ENCODE measurements at regions not wholly inside any gene's neighbourhood (a gene's known extent, or its start where the extent isn't known, plus 50 kb on each side); places are given as distances from the start of the nearest gene placed in this dataset.
"Not testable (repeated sequence)": the region's sequence is repeated elsewhere in the genome, so short reads cannot be mapped to it uniquely, and the experiment has no call there.

- H3K27me3 Mint-ChIP-seq = no peaks in the 10 kb centered on the region
- H3K4me3 Mint-ChIP-seq = no peak overlapping the region
- no peaks in the 10 kb centered on the region for H3K36me3 Mint-ChIP-seq
- H3K4me1 Mint-ChIP-seq (ENCODE audit: low read depth) = no peaks in the 10 kb centered on the region
- H3K27ac Mint-ChIP-seq = no peak overlapping the region
- H3K9me3 Mint-ChIP-seq (ENCODE audit: low read depth) = no peaks in the 10 kb centered on the region
Observed at GRCh38 chr6:141415896-141416295, 716.8 kb upstream of the GJE1 start.

GRCh38 chr6:141413196-141413595 is 719.5 kb upstream of the GJE1 start:
- H3K36me3 Mint-ChIP-seq = peaks cover 3% of the 10 kb centered on the region
- no peak overlapping the region for H3K4me3 Mint-ChIP-seq
- H3K27ac Mint-ChIP-seq = no peak overlapping the region
- H3K4me1 Mint-ChIP-seq (ENCODE audit: low read depth) = no peaks in the 10 kb centered on the region
- peaks cover 17% of the 10 kb centered on the region for H3K9me3 Mint-ChIP-seq (ENCODE audit: low read depth)
- H3K27me3 Mint-ChIP-seq = no peaks in the 10 kb centered on the region

DNA sequence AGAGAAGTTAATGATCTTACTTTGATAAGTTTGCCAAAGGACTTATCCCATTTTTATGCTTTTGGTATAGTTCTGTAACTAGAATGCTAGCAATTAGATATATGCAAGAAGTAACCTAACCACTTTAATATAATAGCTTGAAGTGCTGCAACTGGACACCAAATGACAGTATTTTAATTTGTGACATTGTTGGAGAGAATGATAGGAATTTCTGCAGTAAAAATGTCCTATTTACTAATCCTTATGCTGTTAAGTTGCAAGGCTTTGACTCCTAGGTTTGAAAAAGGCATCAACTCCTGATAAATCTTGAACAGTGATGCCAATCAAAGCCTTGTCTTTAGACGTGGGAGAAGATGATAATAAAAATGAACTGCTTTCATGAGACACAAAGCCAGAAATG is 726.0 kb upstream of the GJE1 start:
- no peak overlapping the region for H3K4me3 Mint-ChIP-seq
- H3K9me3 Mint-ChIP-seq (ENCODE audit: low read depth) = peaks cover 18% of the 10 kb centered on the region
- peaks cover 7% of the 10 kb centered on the region for H3K4me1 Mint-ChIP-seq (ENCODE audit: low read depth)
- H3K27me3 Mint-ChIP-seq = no peaks in the 10 kb centered on the region
- H3K27ac Mint-ChIP-seq = no peak overlapping the region
- H3K36me3 Mint-ChIP-seq = peaks cover 6% of the 10 kb centered on the region

- Mint-ChIP-seq H3K4me3 (no peak overlapping the region), H3K4me1 (ENCODE audit: low read depth) (peaks cover 7% of the 10 kb centered on the region), H3K27me3 (peaks cover 3% of the 10 kb centered on the region), H3K36me3 (peaks cover 3% of the 10 kb centered on the region), H3K9me3 (ENCODE audit: low read depth) (peaks cover 7% of the 10 kb centered on the region), H3K27ac (no peak overlapping the region)
Observed at GRCh38 chr6:141403827-141404226, 728.9 kb upstream of the GJE1 start.

GRCh38 chr6:141403103-141403502 is 729.6 kb upstream of the GJE1 start:
- Mint-ChIP-seq H3K9me3 (ENCODE audit: low read depth) (no peaks in the 10 kb centered on the region), H3K4me3 (no peak overlapping the region), H3K27me3 (peaks cover 3% of the 10 kb centered on the region), H3K36me3 (peaks cover 3% of the 10 kb centered on the region), H3K4me1 (ENCODE audit: low read depth) (peaks cover 7% of the 10 kb centered on the region), H3K27ac (no peak overlapping the region)

GRCh38 chr6:141402489-141402888 is 730.2 kb upstream of the GJE1 start:
- Mint-ChIP-seq H3K4me3 (no peak overlapping the region), H3K9me3 (ENCODE audit: low read depth) (no peaks in the 10 kb centered on the region), H3K36me3 (peaks cover under 1% of the 10 kb centered on the region), H3K4me1 (ENCODE audit: low read depth) (peaks cover 7% of the 10 kb centered on the region), H3K27me3 (peaks cover 3% of the 10 kb centered on the region), H3K27ac (no peak overlapping the region)

GRCh38 chr6:141401851-141402250 is 730.9 kb upstream of the GJE1 start:
- Mint-ChIP-seq H3K27me3 (peaks cover 3% of the 10 kb centered on the region), H3K36me3 (no peaks in the 10 kb centered on the region), H3K9me3 (ENCODE audit: low read depth) (no peaks in the 10 kb centered on the region), H3K4me3 (no peak overlapping the region), H3K4me1 (ENCODE audit: low read depth) (peaks cover 7% of the 10 kb centered on the region), H3K27ac (no peak overlapping the region)

DNA sequence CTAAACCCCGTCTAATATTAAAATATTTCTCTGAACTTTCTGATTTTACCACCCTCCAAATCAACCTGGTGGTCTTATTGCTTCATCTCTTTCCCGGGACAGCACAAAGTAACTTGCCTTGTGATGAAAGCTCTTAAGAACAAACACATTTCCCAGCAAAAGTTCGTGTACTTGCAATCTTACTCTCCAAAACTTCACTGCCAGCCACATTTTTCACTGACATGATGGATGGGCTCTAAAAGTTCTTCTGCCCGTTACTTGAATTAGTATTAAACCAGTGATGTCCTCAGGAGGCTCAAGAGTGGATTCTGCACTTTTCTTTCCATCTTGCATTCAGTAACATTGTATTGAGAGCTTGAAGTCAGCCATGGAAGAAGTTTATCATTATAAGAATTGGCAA is 731.6 kb upstream of the GJE1 start:
- Mint-ChIP-seq H3K27me3 (peaks cover 3% of the 10 kb centered on the region), H3K27ac (no peak overlapping the region), H3K36me3 (no peaks in the 10 kb centered on the region), H3K4me3 (no peak overlapping the region), H3K9me3 (ENCODE audit: low read depth) (no peaks in the 10 kb centered on the region), H3K4me1 (ENCODE audit: low read depth) (peaks cover 7% of the 10 kb centered on the region)

DNA sequence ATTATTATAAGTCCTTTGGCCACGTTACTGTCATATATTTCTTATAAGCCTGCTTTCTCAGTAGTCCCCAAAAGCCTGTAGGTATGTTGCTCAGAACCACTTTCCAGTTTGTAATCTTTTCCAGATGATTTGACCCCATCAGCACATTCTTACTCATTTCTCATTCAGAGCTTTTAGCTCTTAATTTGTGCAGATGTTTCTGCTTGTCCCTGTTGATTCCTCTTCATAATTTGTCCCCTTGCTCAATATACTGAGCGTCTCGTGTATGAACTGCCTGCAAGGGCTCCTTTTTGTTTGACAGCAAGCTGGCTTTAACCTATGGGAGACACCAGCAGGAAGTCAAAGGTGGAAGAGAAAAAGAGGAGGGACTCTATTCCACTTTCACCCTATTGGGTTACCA is 733.8 kb upstream of the GJE1 start:
- no peak overlapping the region for H3K27ac Mint-ChIP-seq
- H3K36me3 Mint-ChIP-seq = no peaks in the 10 kb centered on the region
- H3K9me3 Mint-ChIP-seq (ENCODE audit: low read depth) = no peaks in the 10 kb centered on the region
- peaks cover 7% of the 10 kb centered on the region for H3K4me1 Mint-ChIP-seq (ENCODE audit: low read depth)
- H3K4me3 Mint-ChIP-seq = no peak overlapping the region
- peaks cover 3% of the 10 kb centered on the region for H3K27me3 Mint-ChIP-seq

DNA sequence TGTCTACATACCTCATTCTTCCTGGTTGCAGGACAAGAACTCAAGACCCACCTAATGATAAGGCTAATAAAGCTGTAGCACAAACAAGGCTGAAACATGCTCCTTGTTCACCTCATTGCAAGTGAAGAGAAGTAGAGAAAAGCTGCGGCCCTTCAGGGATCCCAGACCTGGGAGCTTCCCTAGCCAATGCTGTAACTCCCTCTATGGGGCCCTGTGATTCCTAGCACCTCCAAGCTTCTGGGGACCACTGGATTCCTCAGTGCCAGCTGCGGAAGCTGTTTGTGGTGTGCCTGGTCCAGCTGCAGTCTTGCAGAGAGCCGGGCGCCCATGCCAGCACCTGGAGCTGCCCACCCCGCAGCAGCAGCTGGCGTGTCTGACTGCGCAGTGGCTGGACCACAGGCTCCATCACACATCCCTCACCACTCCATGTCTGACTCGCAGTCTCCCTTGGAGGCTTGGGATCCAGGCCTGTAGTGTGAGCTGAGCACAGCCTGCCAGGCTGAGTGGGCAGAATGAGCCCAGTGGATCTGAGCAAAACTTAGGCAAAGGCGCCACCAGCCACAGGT is 737.2 kb upstream of the GJE1 start:
- H3K4me3 Mint-ChIP-seq = no peak overlapping the region
- no peaks in the 10 kb centered on the region for H3K36me3 Mint-ChIP-seq
- H3K27me3 Mint-ChIP-seq = peaks cover 4% of the 10 kb centered on the region

GRCh38 chr6:141394565-141395051 is 738.1 kb upstream of the GJE1 start:
- H3K27ac Mint-ChIP-seq = no peak overlapping the region
- H3K27me3 Mint-ChIP-seq = peaks cover 4% of the 10 kb centered on the region
- H3K36me3 Mint-ChIP-seq = no peaks in the 10 kb centered on the region
- no peak overlapping the region for H3K4me3 Mint-ChIP-seq
- no peaks in the 10 kb centered on the region for H3K9me3 Mint-ChIP-seq (ENCODE audit: low read depth)
- no peaks in the 10 kb centered on the region for H3K4me1 Mint-ChIP-seq (ENCODE audit: low read depth)

More for the DNA sequence above, 737.2 kb upstream of the GJE1 start:
- Mint-ChIP-seq H3K9me3 (ENCODE audit: low read depth) (no peaks in the 10 kb centered on the region), H3K4me1 (ENCODE audit: low read depth) (no peaks in the 10 kb centered on the region), H3K27ac (no peak overlapping the region)

- peaks cover 4% of the 10 kb centered on the region for H3K27me3 Mint-ChIP-seq
- no peaks in the 10 kb centered on the region for H3K9me3 Mint-ChIP-seq (ENCODE audit: low read depth)
- no peaks in the 10 kb centered on the region for H3K36me3 Mint-ChIP-seq
- no peak overlapping the region for H3K4me3 Mint-ChIP-seq
- H3K27ac Mint-ChIP-seq = no peak overlapping the region
- no peaks in the 10 kb centered on the region for H3K4me1 Mint-ChIP-seq (ENCODE audit: low read depth)
Observed at GRCh38 chr6:141394125-141394536, 738.6 kb upstream of the GJE1 start.

GRCh38 chr6:141393405-141394124 is 739.2 kb upstream of the GJE1 start:
- Mint-ChIP-seq H3K27ac (no peak overlapping the region), H3K4me3 (no peak overlapping the region), H3K36me3 (no peaks in the 10 kb centered on the region), H3K27me3 (peaks cover 4% of the 10 kb centered on the region), H3K4me1 (ENCODE audit: low read depth) (no peaks in the 10 kb centered on the region), H3K9me3 (ENCODE audit: low read depth) (no peaks in the 10 kb centered on the region)

GRCh38 chr6:141391135-141391534 is 741.6 kb upstream of the GJE1 start:
- not testable (repeated sequence) for H3K27me3 Mint-ChIP-seq; H3K4me1 Mint-ChIP-seq (ENCODE audit: low read depth)

GRCh38 chr6:141388666-141389065 is 744.1 kb upstream of the GJE1 start:
- Mint-ChIP-seq H3K4me1 (ENCODE audit: low read depth) (no peaks in the 10 kb centered on the region), H3K9me3 (ENCODE audit: low read depth) (no peaks in the 10 kb centered on the region), H3K27ac (no peak overlapping the region), H3K4me3 (no peak overlapping the region), H3K27me3 (peaks cover 4% of the 10 kb centered on the region), H3K36me3 (no peaks in the 10 kb centered on the region)

More at GRCh38 chr6:141391135-141391534, 741.6 kb upstream of the GJE1 start:
- H3K9me3 Mint-ChIP-seq (ENCODE audit: low read depth); H3K27ac Mint-ChIP-seq; H3K4me3 Mint-ChIP-seq; H3K36me3 Mint-ChIP-seq: not testable (repeated sequence)

DNA sequence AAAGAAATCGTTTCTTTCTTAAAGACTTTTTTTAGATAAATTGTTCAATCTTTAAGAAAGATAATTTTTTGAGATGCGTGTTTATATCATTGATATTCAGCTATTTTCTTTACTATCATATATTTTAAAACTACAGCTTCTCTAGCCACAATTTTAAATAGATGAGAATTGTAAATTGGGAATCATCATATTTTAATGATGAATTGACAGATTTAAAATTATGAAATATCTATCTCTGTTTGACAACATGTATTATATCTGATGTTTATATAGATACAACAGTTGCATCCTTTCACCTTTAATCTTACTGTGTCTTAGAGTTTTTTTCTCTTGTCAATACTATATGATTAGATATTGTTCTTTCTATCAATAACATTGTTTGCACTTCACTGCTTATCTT is 762.3 kb upstream of the GJE1 start:
- Mint-ChIP-seq H3K27me3 (no peaks in the 10 kb centered on the region), H3K4me3 (no peak overlapping the region), H3K27ac (no peak overlapping the region), H3K36me3 (no peaks in the 10 kb centered on the region), H3K4me1 (ENCODE audit: low read depth) (no peaks in the 10 kb centered on the region), H3K9me3 (ENCODE audit: low read depth) (no peaks in the 10 kb centered on the region)
